ENCODE measurements at regions not wholly inside any gene's neighbourhood (a gene's known extent, or its start where the extent isn't known, plus 50 kb on each side); places are given as distances from the start of the nearest gene placed in this dataset.

GRCh38 chr12:17357396-17357795, 732.6 kb downstream of the RERGL start:
- Histone ChIP-seq H3K27ac (no peak overlapping the region), H3K9me3 (ENCODE audit: severe bottlenecking) (no peaks in the 10 kb centered on the region), H3K4me3 (ENCODE audit: low read depth, low read length) (no peak overlapping the region), H3K36me3 (no peaks in the 10 kb centered on the region), H3K27me3 (ENCODE audit: insufficient read depth, low read depth, severe bottlenecking) (no peaks in the 10 kb centered on the region)
- TF ChIP-seq, protein P1, sequence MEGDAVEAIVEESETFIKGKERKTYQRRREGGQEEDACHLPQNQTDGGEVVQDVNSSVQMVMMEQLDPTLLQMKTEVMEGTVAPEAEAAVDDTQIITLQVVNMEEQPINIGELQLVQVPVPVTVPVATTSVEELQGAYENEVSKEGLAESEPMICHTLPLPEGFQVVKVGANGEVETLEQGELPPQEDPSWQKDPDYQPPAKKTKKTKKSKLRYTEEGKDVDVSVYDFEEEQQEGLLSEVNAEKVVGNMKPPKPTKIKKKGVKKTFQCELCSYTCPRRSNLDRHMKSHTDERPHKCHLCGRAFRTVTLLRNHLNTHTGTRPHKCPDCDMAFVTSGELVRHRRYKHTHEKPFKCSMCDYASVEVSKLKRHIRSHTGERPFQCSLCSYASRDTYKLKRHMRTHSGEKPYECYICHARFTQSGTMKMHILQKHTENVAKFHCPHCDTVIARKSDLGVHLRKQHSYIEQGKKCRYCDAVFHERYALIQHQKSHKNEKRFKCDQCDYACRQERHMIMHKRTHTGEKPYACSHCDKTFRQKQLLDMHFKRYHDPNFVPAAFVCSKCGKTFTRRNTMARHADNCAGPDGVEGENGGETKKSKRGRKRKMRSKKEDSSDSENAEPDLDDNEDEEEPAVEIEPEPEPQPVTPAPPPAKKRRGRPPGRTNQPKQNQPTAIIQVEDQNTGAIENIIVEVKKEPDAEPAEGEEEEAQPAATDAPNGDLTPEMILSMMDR (IDR thresholded peaks at IDR 0.05; ENCODE audit: low read depth, low read length) = no peak
- DNase-seq = no peak

GRCh38 chr12:17352164-17352563, 737.8 kb downstream of the RERGL start:
- TF ChIP-seq, protein P1 (IDR thresholded peaks at IDR 0.05; ENCODE audit: low read depth, low read length) = no peak
- Histone ChIP-seq H3K27me3 (ENCODE audit: insufficient read depth, low read depth, severe bottlenecking) (no peaks in the 10 kb centered on the region), H3K36me3 (no peaks in the 10 kb centered on the region), H3K4me3 (ENCODE audit: low read depth, low read length) (no peak overlapping the region), H3K9me3 (ENCODE audit: severe bottlenecking) (no peaks in the 10 kb centered on the region), H3K27ac (no peak overlapping the region)
- DNase-seq = no peak

- Histone ChIP-seq H3K9me3 (ENCODE audit: severe bottlenecking) (no peaks in the 10 kb centered on the region), H3K4me3 (ENCODE audit: low read depth, low read length) (no peak overlapping the region), H3K27ac (no peak overlapping the region), H3K36me3 (no peaks in the 10 kb centered on the region), H3K27me3 (ENCODE audit: insufficient read depth, low read depth, severe bottlenecking) (no peaks in the 10 kb centered on the region)
- TF ChIP-seq, protein P1 (IDR thresholded peaks at IDR 0.05; ENCODE audit: low read depth, low read length) = no peak
- DNase-seq = no peak
These were observed 741.7 kb downstream of the RERGL start for GRCh38 chr12:17348311-17348710.

GRCh38 chr12:17344649-17345048, 738.7 kb upstream of the LMO3 start:
- no peak for DNase-seq
- TF ChIP-seq, protein P1 (IDR thresholded peaks at IDR 0.05; ENCODE audit: low read depth, low read length) = no peak
- Histone ChIP-seq H3K36me3 (no peaks in the 10 kb centered on the region), H3K27me3 (ENCODE audit: insufficient read depth, low read depth, severe bottlenecking) (no peaks in the 10 kb centered on the region), H3K9me3 (ENCODE audit: severe bottlenecking) (no peaks in the 10 kb centered on the region), H3K27ac (no peak overlapping the region), H3K4me3 (ENCODE audit: low read depth, low read length) (no peak overlapping the region)

DNA sequence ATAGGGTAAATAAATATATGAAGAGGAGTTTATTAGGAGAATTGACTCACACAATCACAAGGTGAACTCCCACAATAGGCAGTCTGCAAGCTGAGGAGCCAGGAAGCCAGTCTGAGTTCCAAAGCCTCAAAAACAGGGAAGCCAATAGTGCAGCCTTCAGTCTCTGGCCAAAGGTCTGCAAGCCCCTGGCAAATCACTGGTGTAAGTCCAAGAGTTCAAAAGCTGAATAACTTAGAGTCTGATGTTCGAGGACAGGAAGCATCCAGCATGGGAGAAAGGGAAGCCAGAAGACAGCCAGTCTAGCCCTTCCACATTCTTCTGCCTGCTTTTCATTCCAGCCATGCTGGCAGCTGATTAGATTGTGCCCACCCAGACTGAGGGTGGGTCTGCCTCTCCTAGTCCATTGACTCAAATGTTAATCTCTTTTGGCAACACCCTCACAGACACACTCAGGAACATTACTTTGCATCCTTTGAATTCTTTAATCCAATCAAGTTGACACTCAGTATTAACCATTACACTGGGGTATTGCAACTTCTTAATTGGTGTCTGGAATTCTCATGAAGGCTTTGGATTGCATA, 736.5 kb upstream of the LMO3 start:
- Histone ChIP-seq H3K27me3 (ENCODE audit: insufficient read depth, low read depth, severe bottlenecking) (no peaks in the 10 kb centered on the region), H3K36me3 (no peaks in the 10 kb centered on the region), H3K9me3 (ENCODE audit: severe bottlenecking) (no peaks in the 10 kb centered on the region), H3K4me3 (ENCODE audit: low read depth, low read length) (no peak overlapping the region), H3K27ac (no peak overlapping the region)
- no peak for DNase-seq
- TF ChIP-seq, protein P1 (IDR thresholded peaks at IDR 0.05; ENCODE audit: low read depth, low read length) = no peak

DNA sequence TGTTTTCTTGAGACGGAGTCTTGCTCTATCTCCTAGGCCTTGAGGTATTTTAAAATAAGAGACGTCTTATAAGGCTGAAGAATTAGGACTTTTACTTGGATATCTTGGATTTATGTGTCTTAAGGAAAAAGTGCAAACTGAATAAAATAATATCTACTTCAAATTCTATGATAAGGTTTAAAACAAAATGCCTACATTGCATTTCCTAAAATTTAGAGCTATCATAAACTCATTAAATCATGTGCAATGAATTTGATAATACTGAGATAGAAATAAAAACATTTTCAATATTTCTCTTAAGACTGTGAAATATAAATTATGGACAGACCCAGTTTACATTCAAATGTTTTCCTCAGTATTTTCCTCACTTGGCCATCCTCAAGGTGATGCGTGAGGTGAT, 729.5 kb upstream of the LMO3 start:
- Histone ChIP-seq H3K36me3 (no peaks in the 10 kb centered on the region), H3K9me3 (ENCODE audit: severe bottlenecking) (no peaks in the 10 kb centered on the region), H3K4me3 (ENCODE audit: low read depth, low read length) (no peak overlapping the region), H3K27me3 (ENCODE audit: insufficient read depth, low read depth, severe bottlenecking) (no peaks in the 10 kb centered on the region), H3K27ac (no peak overlapping the region)
- DNase-seq = no peak
- TF ChIP-seq, protein P1 (IDR thresholded peaks at IDR 0.05; ENCODE audit: low read depth, low read length) = no peak
